ENCODE measurements at regions not wholly inside any gene's neighbourhood (a gene's known extent, or its start where the extent isn't known, plus 50 kb on each side); places are given as distances from the start of the nearest gene placed in this dataset.
"Not testable (repeated sequence)": the region's sequence is repeated elsewhere in the genome, so short reads cannot be mapped to it uniquely, and the experiment has no call there.

DNA sequence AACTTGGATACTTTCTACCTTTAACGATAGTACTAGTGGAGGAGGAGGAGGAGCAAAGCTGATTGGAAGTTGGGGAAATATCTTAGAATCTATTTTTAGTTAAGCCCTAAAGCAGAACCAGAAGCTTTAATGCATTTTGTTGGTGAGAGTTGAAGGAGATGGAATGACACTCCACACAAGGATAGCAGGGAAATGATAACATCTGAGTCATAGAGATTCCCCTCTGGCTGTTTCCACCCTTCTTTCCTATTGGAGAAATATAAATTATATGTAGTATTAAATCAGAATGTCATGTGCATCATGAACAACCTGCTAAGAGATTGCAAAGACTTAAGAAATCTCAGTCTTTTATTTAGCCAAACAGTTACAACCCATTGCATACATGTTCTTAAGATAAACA is 1357.7 kb downstream of the NCAM2 start:
- Histone ChIP-seq H3K36me3 (ENCODE audit: control insufficient read depth in 2 of 2, extremely low read depth in 1 of 2, insufficient read depth in 1 of 2, low read length in 1 of 2) (no peaks in the 10 kb centered on the region), H3K9me3 (no peaks in the 10 kb centered on the region), H3K27me3 (replicated peaks in 1 of 2; ENCODE audit: control insufficient read depth in 2 of 2, extremely low read depth in 1 of 2, insufficient read depth in 2 of 2, low read length in 1 of 2) (no peaks in the 10 kb centered on the region), H3K4me1 (ENCODE audit: control insufficient read depth in 1 of 2, extremely low read depth in 1 of 2, insufficient read depth in 2 of 2, low read length in 2 of 2) (no peaks in the 10 kb centered on the region), H3K27ac (ENCODE audit: low read length) (no peak overlapping the region), H3K4me3 (ENCODE audit: control insufficient read depth in 1 of 2, extremely low read depth in 1 of 2, low read length in 1 of 2) (no peak overlapping the region)
- Mint-ChIP-seq H3K4me3 (no peak overlapping the region), H3K4me1 (no peaks in the 10 kb centered on the region), H3K9me3 (peaks cover 0 to 8% (median 1%) of the 10 kb centered on the region in 3 donors), H3K36me3 (no peaks in the 10 kb centered on the region), H3K27ac (no peak overlapping the region), H3K27me3 (no peaks in the 10 kb centered on the region)
- CTCF ChIA-PET: interaction anchor here in 1 of 2 donors (0.7 kb wide), 1 partner anchor 614 kb away, joined by 4 read pairs; no protein-coding TSS in a partner anchor
- DNase-seq: no peak
- POLR2A ChIA-PET: no interaction called here
- WGBS (ENCODE audit: insufficient coverage): no CpG with 5 or more reads among the region's 1 CpG
- no peak for ATAC-seq (replicated peaks in 1 of 4)

GRCh38 chr21:22356663-22357062 is 1358.5 kb downstream of the NCAM2 start:
- peaks cover 0 to 8% (median 0%) of the 10 kb centered on the region in 3 donors for H3K9me3 Mint-ChIP-seq
- H3K27ac ChIP-seq (ENCODE audit: low read length): no peak overlapping the region
- ChIA-PET POLR2A (interaction anchor here in 1 of 2 donors (0.5 to 0.6 kb wide), 2 partner anchors 11 to 465 kb away, joined by 3 to 14 read pairs; no protein-coding TSS in a partner anchor), CTCF (no interaction called here)
- H3K9me3 ChIP-seq: no peaks in the 10 kb centered on the region
- DNase-seq (no peak), ATAC-seq (replicated peaks in 1 of 4) (no peak)
- no peaks in the 10 kb centered on the region for H3K4me1 ChIP-seq (ENCODE audit: control insufficient read depth in 1 of 2, extremely low read depth in 1 of 2, insufficient read depth in 2 of 2, low read length in 2 of 2)
- H3K27me3 Mint-ChIP-seq: no peaks in the 10 kb centered on the region
- no peaks in the 10 kb centered on the region for H3K36me3 ChIP-seq (ENCODE audit: control insufficient read depth in 2 of 2, extremely low read depth in 1 of 2, insufficient read depth in 1 of 2, low read length in 1 of 2)
- H3K4me3 ChIP-seq (ENCODE audit: control insufficient read depth in 1 of 2, extremely low read depth in 1 of 2, low read length in 1 of 2): no peak overlapping the region
- no CpG with 5 or more reads among the region's 4 CpGs for WGBS (ENCODE audit: insufficient coverage)
- no peaks in the 10 kb centered on the region for H3K27me3 ChIP-seq (replicated peaks in 1 of 2; ENCODE audit: control insufficient read depth in 2 of 2, extremely low read depth in 1 of 2, insufficient read depth in 2 of 2, low read length in 1 of 2)
- H3K4me1 Mint-ChIP-seq: no peaks in the 10 kb centered on the region
- no peak overlapping the region for H3K27ac Mint-ChIP-seq
- H3K36me3 Mint-ChIP-seq: no peaks in the 10 kb centered on the region
- no peak overlapping the region for H3K4me3 Mint-ChIP-seq

DNA sequence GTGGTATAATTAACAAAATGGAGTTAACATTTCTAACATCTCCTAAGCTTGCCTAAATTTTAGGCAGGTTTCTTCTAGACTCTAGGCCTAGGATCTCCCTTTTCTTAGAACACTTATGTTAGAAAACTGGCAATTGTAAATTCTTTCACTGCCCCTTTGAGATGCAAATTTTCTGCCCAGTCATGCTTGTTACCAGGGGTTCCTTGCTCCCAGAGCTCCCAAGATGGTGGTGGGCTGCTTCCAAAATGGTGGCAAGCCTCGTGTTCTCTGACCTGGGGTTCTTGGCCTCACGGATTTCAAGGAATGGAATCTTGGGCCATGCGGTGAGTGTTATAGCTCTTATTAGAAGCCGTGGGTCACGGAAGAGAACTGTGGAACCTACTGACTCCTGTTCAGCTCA is 1361.4 kb downstream of the NCAM2 start:
- H3K4me1 Mint-ChIP-seq; H3K4me3 Mint-ChIP-seq; H3K27me3 ChIP-seq (replicated peaks in 1 of 2; ENCODE audit: control insufficient read depth in 2 of 2, extremely low read depth in 1 of 2, insufficient read depth in 2 of 2, low read length in 1 of 2); H3K4me3 ChIP-seq (ENCODE audit: control insufficient read depth in 1 of 2, extremely low read depth in 1 of 2, low read length in 1 of 2); POLR2A ChIA-PET; H3K36me3 ChIP-seq (ENCODE audit: control insufficient read depth in 2 of 2, extremely low read depth in 1 of 2, insufficient read depth in 1 of 2, low read length in 1 of 2); H3K27ac ChIP-seq (ENCODE audit: low read length); H3K4me1 ChIP-seq (ENCODE audit: control insufficient read depth in 1 of 2, extremely low read depth in 1 of 2, insufficient read depth in 2 of 2, low read length in 2 of 2); H3K27ac Mint-ChIP-seq; ATAC-seq (replicated peaks in 1 of 4); H3K27me3 Mint-ChIP-seq; CTCF ChIA-PET; H3K36me3 Mint-ChIP-seq; H3K9me3 ChIP-seq; DNase-seq; H3K9me3 Mint-ChIP-seq: not testable (repeated sequence)
- WGBS (ENCODE audit: insufficient coverage): 59% methylated on average over 5 of the region's 5 CpGs

GRCh38 chr21:22363504-22363903 is 1365.3 kb downstream of the NCAM2 start:
- CTCF ChIA-PET: no interaction called here

GRCh38 chr21:22364163-22364562 is 1366.0 kb downstream of the NCAM2 start:
- ChIA-PET POLR2A (no interaction called here), CTCF (no interaction called here)
- no peaks in the 10 kb centered on the region for H3K27me3 Mint-ChIP-seq
- no peaks in the 10 kb centered on the region for H3K9me3 ChIP-seq
- no peak overlapping the region for H3K4me3 Mint-ChIP-seq
- H3K9me3 Mint-ChIP-seq: peaks cover 0 to 3% (median 0%) of the 10 kb centered on the region in 3 donors
- no peaks in the 10 kb centered on the region for H3K27me3 ChIP-seq (replicated peaks in 1 of 2; ENCODE audit: control insufficient read depth in 2 of 2, extremely low read depth in 1 of 2, insufficient read depth in 2 of 2, low read length in 1 of 2)
- 81% methylated on average over 3 of the region's 5 CpGs for WGBS (ENCODE audit: insufficient coverage)
- no peaks in the 10 kb centered on the region for H3K4me1 Mint-ChIP-seq
- no peaks in the 10 kb centered on the region for H3K4me1 ChIP-seq (ENCODE audit: control insufficient read depth in 1 of 2, extremely low read depth in 1 of 2, insufficient read depth in 2 of 2, low read length in 2 of 2)
- H3K4me3 ChIP-seq (ENCODE audit: control insufficient read depth in 1 of 2, extremely low read depth in 1 of 2, low read length in 1 of 2): no peak overlapping the region
- ATAC-seq (replicated peaks in 1 of 4) (no peak), DNase-seq (no peak)
- H3K27ac Mint-ChIP-seq: no peak overlapping the region
- no peaks in the 10 kb centered on the region for H3K36me3 Mint-ChIP-seq
- no peak overlapping the region for H3K27ac ChIP-seq (ENCODE audit: low read length)
- H3K36me3 ChIP-seq (ENCODE audit: control insufficient read depth in 2 of 2, extremely low read depth in 1 of 2, insufficient read depth in 1 of 2, low read length in 1 of 2): no peaks in the 10 kb centered on the region

More at GRCh38 chr21:22363504-22363903, 1365.3 kb downstream of the NCAM2 start:
- POLR2A ChIA-PET: no interaction called here
- H3K9me3 Mint-ChIP-seq: peaks cover 0 to 3% (median 0%) of the 10 kb centered on the region in 3 donors
- no peak overlapping the region for H3K4me3 Mint-ChIP-seq
- no peak overlapping the region for H3K4me3 ChIP-seq (ENCODE audit: control insufficient read depth in 1 of 2, extremely low read depth in 1 of 2, low read length in 1 of 2)
- no peak for ATAC-seq (replicated peaks in 1 of 4)
- H3K36me3 ChIP-seq (ENCODE audit: control insufficient read depth in 2 of 2, extremely low read depth in 1 of 2, insufficient read depth in 1 of 2, low read length in 1 of 2): no peaks in the 10 kb centered on the region
- H3K27me3 ChIP-seq (replicated peaks in 1 of 2; ENCODE audit: control insufficient read depth in 2 of 2, extremely low read depth in 1 of 2, insufficient read depth in 2 of 2, low read length in 1 of 2): no peaks in the 10 kb centered on the region
- H3K36me3 Mint-ChIP-seq: no peaks in the 10 kb centered on the region
- no peak overlapping the region for H3K27ac ChIP-seq (ENCODE audit: low read length)
- H3K27ac Mint-ChIP-seq: no peak overlapping the region
- WGBS (ENCODE audit: insufficient coverage): 89% methylated on average over 5 of the region's 7 CpGs
- H3K27me3 Mint-ChIP-seq: no peaks in the 10 kb centered on the region
- H3K4me1 ChIP-seq (ENCODE audit: control insufficient read depth in 1 of 2, extremely low read depth in 1 of 2, insufficient read depth in 2 of 2, low read length in 2 of 2): no peaks in the 10 kb centered on the region
- no peaks in the 10 kb centered on the region for H3K4me1 Mint-ChIP-seq
- no peak for DNase-seq
- no peaks in the 10 kb centered on the region for H3K9me3 ChIP-seq

- WGBS (ENCODE audit: insufficient coverage): 60% methylated on average over 3 of the region's 7 CpGs
- no peaks in the 10 kb centered on the region for H3K27me3 ChIP-seq (replicated peaks in 1 of 2; ENCODE audit: control insufficient read depth in 2 of 2, extremely low read depth in 1 of 2, insufficient read depth in 2 of 2, low read length in 1 of 2)
- no peaks in the 10 kb centered on the region for H3K36me3 ChIP-seq (ENCODE audit: control insufficient read depth in 2 of 2, extremely low read depth in 1 of 2, insufficient read depth in 1 of 2, low read length in 1 of 2)
- ChIA-PET POLR2A (no interaction called here), CTCF (no interaction called here)
- H3K4me3 ChIP-seq (ENCODE audit: control insufficient read depth in 1 of 2, extremely low read depth in 1 of 2, low read length in 1 of 2): no peak overlapping the region
- Mint-ChIP-seq H3K4me1 (no peaks in the 10 kb centered on the region), H3K9me3 (peaks cover 0 to 6% (median 4%) of the 10 kb centered on the region in 3 donors), H3K36me3 (no peaks in the 10 kb centered on the region), H3K27ac (no peak overlapping the region), H3K4me3 (no peak overlapping the region), H3K27me3 (no peaks in the 10 kb centered on the region)
- H3K4me1 ChIP-seq (ENCODE audit: control insufficient read depth in 1 of 2, extremely low read depth in 1 of 2, insufficient read depth in 2 of 2, low read length in 2 of 2): no peaks in the 10 kb centered on the region
- no peak for ATAC-seq (replicated peaks in 1 of 4)
- H3K9me3 ChIP-seq: no peaks in the 10 kb centered on the region
- no peak overlapping the region for H3K27ac ChIP-seq (ENCODE audit: low read length)
- DNase-seq: no peak
These were observed 1376.2 kb downstream of the NCAM2 start for GRCh38 chr21:22374218-22374969.

DNA sequence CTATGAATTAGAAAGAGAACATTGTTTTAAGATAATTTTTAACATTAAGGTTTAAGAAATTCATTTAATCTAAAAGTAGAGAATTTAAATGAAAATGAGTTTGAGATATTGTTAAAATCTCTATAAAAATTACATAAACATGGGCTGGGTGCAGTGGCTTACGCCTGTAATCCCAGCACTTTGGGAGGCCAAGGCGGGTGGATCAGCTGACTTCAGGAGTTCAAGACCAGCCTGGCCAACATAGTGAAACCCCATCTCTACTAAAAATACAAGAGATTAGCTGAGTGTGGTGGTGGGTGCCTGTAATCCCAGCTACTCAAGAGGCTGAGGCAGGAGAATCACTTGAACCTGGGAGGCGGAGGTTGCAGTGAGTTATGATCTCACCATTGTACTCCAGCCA is 1379.6 kb downstream of the NCAM2 start:
- H3K27me3 Mint-ChIP-seq; POLR2A ChIA-PET; H3K36me3 ChIP-seq (ENCODE audit: control insufficient read depth in 2 of 2, extremely low read depth in 1 of 2, insufficient read depth in 1 of 2, low read length in 1 of 2); H3K4me3 Mint-ChIP-seq; DNase-seq; H3K36me3 Mint-ChIP-seq; CTCF ChIA-PET; H3K4me3 ChIP-seq (ENCODE audit: control insufficient read depth in 1 of 2, extremely low read depth in 1 of 2, low read length in 1 of 2); H3K27ac Mint-ChIP-seq; H3K4me1 ChIP-seq (ENCODE audit: control insufficient read depth in 1 of 2, extremely low read depth in 1 of 2, insufficient read depth in 2 of 2, low read length in 2 of 2); H3K27me3 ChIP-seq (replicated peaks in 1 of 2; ENCODE audit: control insufficient read depth in 2 of 2, extremely low read depth in 1 of 2, insufficient read depth in 2 of 2, low read length in 1 of 2); H3K27ac ChIP-seq (ENCODE audit: low read length); ATAC-seq (replicated peaks in 1 of 4); H3K9me3 Mint-ChIP-seq; H3K9me3 ChIP-seq; H3K4me1 Mint-ChIP-seq: not testable (repeated sequence)
- WGBS (ENCODE audit: insufficient coverage): no CpG with 5 or more reads among the region's 3 CpGs

All from T-cell (primary cell).